HG02623 (cell line): ENCODE measurements at regions not wholly inside any gene's neighbourhood (a gene's known extent, or its start where the extent isn't known, plus 50 kb on each side); places are given as distances from the start of the nearest gene placed in this dataset.

ENCODE experiments used
- ATAC-seq: cut with Tn5 transposase; IDR thresholded peaks from one replicate; pipeline ENCODE4 v1.9.1; 2021; ENCODE audit warnings: moderate library complexity; ENCODE audit not compliant: unreplicated experiment

GRCh38 chr20:58094160-58094559 is 134.3 kb downstream of the ANKRD60 start:
- ATAC-seq, result no peak

GRCh38 chr20:58092871-58093270 is 135.6 kb downstream of the ANKRD60 start:
- ATAC-seq, result no peak

GRCh38 chr20:58092353-58092752 is 136.1 kb downstream of the ANKRD60 start:
- ATAC-seq, result no peak

GRCh38 chr20:58091810-58092209 is 136.6 kb downstream of the ANKRD60 start:
- no peak for ATAC-seq

- ATAC-seq, result no peak
These were observed 138.3 kb downstream of the ANKRD60 start for GRCh38 chr20:58090161-58090560.

GRCh38 chr20:58088625-58089024 is 139.8 kb downstream of the ANKRD60 start:
- no peak for ATAC-seq

- ATAC-seq, result no peak
These were observed 140.3 kb downstream of the ANKRD60 start for GRCh38 chr20:58088105-58088504.

- no peak for ATAC-seq
These were observed 140.9 kb downstream of the ANKRD60 start for GRCh38 chr20:58087562-58087858.

- no peak for ATAC-seq
These were observed 141.5 kb downstream of the ANKRD60 start for GRCh38 chr20:58086763-58087561.

GRCh38 chr20:58084966-58085365 is 143.5 kb downstream of the ANKRD60 start:
- no peak for ATAC-seq

GRCh38 chr20:58084566-58084965 is 143.9 kb downstream of the ANKRD60 start:
- no peak for ATAC-seq

GRCh38 chr20:58081846-58082245 is 146.6 kb downstream of the ANKRD60 start:
- no peak for ATAC-seq

GRCh38 chr20:58078741-58079522 is 149.5 kb downstream of the ANKRD60 start:
- ATAC-seq, result no peak

GRCh38 chr20:58077282-58077681 is 151.2 kb downstream of the ANKRD60 start:
- no peak for ATAC-seq

- ATAC-seq, result no peak
These were observed 152.0 kb downstream of the ANKRD60 start for GRCh38 chr20:58076405-58076804.

- ATAC-seq, result no peak
These were observed 152.7 kb downstream of the ANKRD60 start for GRCh38 chr20:58075586-58076345.

- no peak for ATAC-seq
These were observed 154.3 kb downstream of the ANKRD60 start for GRCh38 chr20:58073945-58074856.

GRCh38 chr20:58072695-58073671 is 155.5 kb downstream of the ANKRD60 start:
- no peak for ATAC-seq

GRCh38 chr20:58071991-58072390 is 156.5 kb downstream of the ANKRD60 start:
- no peak for ATAC-seq
